Limb (tissue), 2 donors: ENCODE measurements at regions not wholly inside any gene's neighbourhood (a gene's known extent, or its start where the extent isn't known, plus 50 kb on each side); places are given as distances from the start of the nearest gene placed in this dataset.

Experiments used
- DNase-seq, 2 donors: peaks; one replicate each; pipeline ENCODE4 v3.0.0-alpha.2; 2016; ENCODE audit errors: extremely low spot score in 2 of 2

DNA sequence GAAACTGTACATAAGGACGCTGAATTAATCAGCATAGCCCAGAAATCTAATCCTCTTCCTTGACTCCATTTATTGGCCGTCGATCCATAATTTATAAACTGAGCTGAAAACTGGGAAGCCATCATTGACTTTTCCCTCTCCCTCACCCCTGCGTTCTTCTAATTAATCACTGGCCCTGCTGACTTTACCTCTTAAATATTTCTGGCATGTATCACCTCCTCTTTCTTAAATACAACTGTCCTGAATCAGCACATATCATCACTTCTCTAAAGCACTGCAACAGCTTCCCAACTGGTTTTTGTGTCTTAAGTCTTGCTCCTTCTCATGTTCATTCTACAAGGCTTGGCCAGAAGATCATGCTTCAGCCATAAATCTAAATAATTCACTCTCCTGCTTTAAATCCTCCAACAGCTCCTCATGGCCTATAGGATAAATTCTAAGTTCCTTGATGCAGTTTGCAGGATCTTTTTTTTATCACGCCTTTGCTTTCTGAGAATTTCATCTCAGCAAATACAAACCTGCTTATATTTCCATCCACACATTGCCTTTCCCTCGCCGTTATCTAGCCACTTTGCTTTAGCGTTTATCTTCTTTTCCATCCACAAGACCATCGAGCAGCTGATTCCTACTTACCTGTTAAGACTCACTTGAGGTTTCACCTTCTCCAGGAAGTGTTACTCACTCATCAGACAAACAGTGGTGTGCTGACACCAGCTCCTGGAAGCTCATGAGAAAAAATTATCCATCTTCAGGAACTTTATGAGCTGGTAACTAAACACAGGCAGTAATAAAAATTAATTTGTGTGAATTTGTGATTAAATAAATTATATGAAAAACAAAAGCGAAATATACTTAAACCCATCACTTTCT, 295.6 kb upstream of the FLRT2 start:
- no peak for DNase-seq

DNA sequence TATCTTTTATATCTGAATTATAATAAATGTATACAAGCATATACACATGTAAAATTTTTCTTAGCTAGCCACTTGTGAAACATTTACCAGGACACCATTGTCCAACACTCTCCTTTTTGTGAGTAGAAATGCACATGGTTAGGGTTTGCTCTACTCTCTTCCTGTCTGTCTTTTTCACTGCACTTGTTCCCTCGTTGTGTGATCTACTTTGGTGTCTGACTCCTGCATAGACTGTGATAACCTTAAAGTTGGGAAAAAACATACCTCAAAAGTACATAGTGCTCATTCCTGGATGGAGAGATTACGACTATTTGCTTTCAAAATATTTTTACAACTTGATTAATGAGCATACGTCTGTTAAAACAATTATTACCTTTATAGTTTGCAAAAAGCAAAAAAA, 294.1 kb upstream of the FLRT2 start:
- DNase-seq = no peak

DNA sequence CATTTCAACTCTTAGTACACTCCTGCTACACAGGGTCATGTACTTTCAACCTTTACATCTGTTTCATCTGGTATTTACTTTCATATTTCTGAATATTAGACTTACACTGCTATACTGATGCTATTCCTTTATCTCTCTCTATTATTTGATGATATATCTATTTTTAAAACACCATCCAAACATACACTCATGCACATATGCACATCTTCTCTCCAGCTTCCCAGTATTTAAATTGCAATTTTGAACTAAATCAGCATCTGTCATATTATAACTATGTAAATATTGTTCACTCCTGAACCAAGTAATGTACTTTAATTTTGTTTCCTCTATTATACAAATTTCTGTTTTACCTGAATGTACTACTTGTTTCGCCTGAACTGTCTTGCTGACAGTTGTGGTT, 293.6 kb upstream of the FLRT2 start:
- DNase-seq = no peak

DNA sequence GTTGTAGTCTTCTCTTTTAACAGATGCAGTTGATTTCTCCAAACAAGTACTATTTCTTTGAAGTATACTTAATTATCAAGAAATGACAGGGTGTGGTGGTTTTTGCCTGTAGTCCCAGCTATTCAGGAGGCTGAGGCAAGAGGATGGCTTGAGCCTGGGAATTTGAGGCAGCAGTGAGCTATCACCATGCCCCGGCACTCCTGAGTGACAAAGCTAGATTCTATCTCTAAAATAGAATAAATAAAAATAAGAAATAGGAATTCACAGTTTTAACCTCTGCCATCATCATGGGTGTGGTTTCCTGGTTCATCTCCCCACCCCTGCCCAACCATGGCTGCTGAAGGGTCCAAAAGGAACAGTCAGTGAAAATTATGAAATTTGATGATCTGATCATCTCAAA, 290.2 kb upstream of the FLRT2 start:
- no peak for DNase-seq

DNA sequence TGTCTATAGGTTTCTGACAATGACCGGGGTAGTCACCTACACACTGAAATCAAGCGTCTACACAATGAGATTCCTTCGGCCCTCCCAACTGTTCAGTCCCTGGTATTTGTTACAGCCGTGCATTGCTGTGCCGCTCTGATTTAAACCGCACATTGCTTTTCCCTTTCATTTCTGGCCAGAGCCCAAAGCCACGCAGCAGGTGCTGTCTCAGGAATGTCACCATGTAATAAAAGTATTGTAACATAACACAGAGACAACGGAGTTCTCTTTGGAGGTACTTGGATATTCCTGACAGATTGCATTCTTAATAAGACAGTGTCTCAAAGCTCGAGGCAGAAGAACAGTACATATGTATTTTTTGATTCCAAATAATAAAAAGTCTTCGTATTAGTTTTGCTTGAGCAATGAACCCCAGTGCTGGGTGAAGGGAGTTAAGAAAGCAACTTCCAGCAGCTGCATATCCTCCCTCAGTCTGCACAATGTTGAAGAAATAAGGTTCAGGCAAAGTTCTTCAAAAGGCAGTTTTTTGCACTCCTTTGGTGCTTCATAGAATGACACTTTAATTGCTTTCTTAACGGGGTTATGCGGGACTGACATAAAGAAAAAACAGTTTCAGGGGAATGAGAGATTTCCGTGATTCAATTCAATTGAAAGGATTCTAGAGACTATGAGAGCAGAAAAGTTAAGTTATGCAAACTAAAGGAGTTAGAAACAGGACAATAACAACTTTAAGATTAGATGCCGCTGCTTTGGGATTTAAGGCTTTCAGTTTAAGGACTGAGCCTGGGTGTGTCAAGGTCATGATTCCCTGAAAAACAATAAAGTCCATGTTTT, 288.7 kb upstream of the FLRT2 start:
- peak; percentile 38 to 57 for DNase-seq

DNA sequence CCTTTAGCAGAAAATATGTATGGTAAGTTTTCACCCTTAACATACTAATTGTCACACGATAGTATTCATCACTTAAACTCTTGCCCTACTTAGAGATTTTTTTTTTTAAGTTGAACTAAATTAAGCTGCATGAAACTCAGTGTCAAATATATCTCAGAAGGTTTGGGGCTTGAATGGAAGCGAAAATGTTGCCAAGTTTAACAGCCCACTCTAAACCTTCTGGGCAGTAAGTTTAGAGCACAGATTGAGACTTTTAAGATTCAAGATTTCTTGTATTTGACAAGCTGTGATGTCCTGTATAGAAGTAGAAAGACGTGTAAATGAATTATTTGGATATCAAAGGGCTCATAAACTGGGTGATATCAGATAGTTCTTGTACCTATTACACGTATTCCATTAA, 287.3 kb upstream of the FLRT2 start:
- no peak for DNase-seq

DNA sequence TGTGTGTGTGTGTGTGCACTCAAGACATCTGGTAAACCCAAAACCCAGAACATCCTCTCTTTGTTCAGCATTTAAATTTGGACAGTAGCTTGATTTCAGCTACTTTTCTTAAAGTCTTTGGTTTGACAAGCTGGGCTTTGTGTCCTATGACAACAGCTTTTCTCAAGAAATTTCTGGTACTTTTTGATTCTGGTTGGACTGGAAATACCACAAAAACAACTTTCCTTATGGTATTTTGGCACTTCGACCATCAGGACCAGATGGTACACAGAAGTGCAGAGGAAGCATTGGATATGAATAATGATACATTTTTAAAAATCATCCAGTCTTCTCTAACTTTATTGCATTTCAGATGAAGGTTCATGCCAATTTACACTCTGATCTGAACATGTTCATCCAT, 286.6 kb upstream of the FLRT2 start:
- DNase-seq = no peak

DNA sequence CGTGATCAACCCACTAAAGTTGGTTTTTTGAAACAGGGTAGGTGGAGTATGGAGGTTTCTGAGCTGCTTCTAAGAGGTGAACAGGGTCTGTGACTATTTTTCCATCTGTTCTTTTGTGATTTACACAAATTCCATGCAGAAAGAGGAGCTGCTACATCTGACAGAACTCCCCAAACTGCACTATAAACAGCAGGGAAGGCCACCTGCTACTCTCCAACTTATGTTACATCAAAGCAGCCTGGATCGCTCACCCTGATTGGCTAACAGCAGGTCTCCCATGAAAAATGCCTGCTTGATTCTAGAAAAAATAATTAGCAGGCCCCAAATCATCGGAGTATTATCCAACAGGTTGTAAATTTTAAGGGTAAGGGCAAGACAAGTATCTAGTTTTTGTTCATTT, 282.9 kb upstream of the FLRT2 start:
- no peak for DNase-seq

DNA sequence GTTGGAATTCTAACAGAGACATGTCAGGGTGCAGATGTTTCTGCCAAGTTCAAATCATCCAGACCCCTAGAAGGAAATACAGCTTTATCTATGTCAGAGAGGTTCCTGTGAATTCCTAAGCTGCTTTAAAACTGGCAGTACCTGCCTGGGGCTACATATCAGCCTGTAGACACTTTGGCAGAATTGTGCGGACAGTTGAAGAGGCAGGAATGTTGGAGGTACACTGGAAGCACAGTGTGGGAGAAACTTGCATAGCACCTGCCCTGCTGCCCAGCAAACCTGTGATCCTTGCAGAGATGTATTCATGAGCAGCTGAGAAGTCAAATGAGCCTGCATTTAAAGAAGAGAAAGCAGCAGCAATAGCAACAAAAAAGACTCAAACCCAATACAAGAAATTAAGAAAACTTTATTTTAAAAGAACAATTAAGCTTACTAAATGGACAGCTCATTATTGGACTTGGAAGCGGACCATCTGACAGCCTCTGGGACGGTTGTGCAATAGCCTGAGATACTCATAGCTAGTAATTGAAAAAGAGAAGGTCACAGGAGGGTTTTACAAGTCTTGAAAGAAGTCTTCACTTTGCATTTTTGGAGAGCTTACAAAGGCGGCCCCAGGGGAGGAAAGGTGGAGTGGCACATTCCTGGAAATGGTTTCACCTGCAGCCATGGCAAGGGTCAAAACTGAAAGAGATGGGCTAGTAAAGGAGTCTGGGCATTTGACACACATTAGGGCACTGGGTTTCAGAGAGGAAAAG, 280.9 kb upstream of the FLRT2 start:
- DNase-seq = no peak

DNA sequence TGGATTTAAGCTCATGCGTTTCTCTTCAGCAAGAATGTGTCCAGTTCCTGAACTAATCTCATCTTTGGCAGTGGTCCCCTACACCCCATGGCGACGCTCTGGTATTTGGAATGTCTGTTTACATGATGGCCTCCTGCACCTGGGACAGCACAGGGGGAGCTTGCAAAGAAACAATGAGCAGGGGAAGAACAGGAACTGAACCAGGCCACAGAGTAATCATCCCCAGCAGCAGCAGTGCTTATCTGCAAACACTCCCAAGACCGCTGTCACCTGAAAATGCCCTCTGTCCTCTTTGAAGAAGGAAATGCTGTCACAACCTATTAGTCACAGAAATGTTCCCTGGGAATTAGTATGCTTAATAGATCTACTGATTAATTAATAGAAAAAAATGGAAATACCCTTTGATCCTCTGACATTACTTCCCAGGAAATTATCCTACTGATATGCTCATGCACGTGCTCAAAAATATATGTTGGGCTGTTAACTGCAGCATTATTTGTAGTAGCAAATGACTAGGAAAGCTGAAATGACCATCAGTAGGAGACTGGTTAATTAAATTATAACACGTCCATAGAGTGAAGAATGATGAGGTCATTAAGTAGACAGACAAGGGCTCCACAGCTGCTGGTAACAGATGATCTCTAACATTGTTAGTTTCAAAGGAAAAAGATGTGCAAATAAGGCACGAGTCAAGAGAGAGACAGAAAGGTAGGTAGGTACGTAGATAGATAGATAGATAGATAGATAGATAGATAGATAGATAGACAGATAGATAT, 279.3 kb upstream of the FLRT2 start:
- DNase-seq = no peak

DNA sequence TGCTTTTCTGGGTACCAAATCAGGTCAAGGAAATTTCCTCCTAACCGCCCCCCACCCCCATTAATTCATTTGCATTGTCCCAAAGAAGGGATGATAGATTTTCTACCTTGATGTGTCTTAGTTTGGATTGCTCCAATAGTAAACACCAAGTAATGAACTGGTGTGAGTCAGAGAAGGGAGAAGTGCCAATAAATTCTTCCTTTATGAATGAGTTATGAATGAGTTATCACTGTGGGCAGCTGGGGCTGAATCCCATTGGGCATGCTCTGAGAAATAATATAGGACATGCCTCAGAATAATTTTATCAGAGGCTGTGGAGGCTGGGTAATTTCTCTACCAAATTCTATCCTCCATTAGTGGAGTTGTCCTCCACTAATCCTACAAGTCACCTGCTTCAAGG, 277.9 kb upstream of the FLRT2 start:
- no peak for DNase-seq

DNA sequence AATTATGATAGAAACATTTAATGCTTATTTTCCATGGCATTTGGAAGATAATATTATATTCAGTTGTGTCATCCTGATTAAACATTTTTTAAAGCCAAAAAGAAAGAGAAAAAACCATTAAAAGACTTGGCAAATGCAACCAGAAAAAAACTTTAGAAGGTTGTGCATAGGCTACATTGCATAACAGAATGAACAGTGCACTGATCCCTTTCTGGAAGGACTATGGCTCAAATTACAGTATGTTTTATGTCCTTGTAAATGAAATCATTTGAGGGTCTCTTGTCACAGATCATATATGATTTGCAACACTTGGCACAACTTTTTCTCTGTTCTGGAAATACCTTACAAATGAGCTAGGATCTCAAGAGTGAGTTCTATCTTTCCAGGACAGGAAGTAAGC, 275.2 kb upstream of the FLRT2 start:
- peak in 1 of 2 donors; percentile 24 for DNase-seq

DNA sequence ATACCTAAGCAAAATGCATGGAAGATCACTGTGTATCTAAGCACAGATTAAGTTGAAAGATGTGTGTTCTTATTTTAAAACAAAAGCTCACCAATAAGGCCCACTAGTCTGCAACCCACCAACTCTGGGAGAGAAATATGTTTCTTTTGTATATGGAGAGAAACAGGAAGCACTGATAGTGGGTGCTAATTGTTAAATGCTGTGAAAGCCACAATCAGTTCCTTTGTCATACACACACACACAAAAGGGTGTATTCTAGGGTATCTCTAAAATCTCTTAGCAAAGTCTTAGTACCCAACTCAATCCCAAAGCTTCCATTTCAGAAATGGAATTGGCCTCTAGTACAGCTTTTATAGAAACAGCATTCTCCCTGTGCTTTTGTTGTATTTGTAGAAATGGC, 272.7 kb upstream of the FLRT2 start:
- no peak for DNase-seq

DNA sequence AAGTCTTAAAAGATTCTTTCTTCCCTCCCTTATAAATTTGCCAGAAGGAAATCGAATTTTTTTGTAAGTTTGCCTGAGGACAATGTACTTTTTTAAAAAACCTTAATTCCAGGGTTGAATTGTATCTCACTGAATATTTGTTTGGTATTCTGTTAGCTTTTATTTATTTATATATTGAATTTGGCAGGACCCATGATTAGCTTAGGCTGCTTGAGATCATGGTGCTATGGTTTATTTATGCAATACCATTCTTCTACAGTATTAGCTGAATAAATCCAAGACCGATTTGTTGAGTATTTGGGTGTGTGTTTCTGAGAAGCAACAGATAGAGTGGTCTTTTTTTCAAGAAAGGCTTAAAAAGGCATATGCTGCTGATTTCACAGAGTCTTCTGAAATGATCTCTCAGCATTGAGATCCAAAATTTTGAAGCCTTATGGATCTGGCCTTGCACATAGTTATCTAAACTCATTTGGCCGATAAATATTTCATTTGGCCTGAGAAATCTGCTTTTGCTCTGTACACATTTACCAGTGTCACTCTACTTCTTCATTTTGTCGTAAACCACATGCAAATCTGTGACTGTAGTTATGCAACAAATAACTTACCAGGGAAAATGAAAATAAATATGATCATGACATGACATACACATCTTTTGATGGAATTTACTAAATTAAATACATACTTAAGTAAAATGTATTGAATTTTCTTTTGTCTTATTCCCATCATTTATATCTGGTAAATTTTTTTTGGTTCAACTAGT, 265.8 kb upstream of the FLRT2 start:
- no peak for DNase-seq

DNA sequence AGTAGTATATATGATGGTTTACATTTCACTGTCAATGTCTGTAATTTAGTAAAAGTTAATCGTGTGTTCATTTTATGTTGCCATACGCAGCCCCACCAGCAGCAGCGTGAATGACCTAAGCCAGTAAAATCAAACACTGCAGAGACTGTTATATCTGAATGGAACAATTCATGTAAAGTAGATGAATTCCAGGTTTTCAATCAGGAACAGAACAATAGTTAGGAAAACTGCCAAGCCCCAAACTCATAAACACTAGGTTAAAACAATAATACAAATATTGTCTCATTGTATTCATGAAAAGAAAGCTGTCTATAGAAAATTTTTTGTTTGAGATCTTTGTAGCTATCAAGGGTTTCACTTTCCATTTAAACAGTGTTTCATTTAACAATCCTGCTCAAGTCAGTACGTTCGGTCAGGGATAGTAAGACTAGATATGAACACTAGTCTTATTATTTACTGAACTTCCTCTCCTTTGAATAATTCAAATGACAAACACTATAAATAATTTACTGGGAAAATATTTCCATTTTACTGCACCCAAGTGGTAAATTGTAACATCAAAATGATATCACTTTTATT, 256.8 kb upstream of the FLRT2 start:
- peak in 1 of 2 donors; percentile 21 for DNase-seq

DNA sequence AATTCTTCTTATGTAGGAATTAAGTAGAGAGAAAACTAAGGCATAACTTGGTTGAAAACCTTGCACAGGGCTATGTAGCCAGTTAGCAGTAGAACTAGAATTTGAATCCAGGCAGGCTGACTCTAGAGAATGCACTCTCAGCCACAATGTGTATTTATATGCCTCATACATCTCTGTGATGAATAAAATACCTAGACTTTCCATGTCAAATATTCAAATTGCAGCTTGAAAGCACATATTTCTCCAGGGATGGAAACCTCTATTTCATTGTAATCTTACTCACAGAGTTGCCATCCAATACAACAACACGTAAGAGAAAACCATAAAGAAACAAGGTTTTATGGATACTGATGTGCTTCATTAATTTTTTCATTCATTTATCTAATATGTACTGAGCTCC, 256.0 kb upstream of the FLRT2 start:
- no peak for DNase-seq

DNA sequence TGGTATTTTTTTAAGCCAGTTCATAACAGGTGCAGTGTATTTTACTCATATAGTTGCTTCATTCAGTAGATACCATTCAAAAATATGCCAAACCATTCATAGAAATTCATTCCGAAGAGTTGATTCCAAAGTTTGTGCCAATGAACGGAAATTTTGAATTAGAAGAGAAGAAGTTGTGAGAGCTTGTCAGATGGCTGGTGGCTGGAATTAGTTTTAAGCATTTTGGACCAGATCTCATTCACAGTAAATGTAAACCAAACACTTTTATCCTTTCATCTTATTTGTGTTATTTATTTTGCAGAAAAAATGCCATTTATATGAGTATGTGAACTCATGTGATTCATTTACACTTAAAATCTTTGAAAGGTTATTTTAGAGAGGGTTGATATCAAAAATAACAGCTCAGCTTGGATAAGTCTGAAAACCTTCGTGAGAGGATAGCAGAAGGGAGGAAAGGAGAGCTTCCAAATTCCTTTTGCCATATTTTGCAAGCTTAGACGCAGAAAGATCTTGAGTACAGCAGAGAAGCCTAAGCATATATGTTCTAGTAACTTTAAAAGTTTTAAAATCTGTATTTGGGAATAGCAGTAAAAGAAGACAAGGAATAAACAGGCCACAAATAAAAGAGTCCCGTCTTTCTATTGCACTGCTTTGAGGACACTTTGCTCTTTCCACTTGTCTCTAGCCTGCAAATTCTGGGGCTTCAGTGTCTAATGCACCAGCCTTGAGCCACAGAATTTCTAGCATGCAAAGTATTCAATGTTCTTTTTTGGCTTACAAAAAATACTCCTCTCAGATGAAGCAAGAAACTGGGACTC, 253.6 kb upstream of the FLRT2 start:
- no peak for DNase-seq

DNA sequence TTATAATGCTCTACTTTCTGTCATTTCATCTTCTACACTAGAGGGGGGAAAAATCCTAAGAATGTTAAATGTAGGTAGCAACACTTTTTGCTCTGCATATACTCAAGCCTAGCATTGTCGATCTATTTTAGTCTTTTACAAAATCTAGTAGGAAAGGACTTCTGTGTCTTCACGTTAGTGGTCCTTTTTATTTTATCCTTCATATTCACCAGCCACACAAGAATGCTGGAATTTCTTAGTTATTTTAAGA, 253.0 kb upstream of the FLRT2 start:
- no peak for DNase-seq

DNA sequence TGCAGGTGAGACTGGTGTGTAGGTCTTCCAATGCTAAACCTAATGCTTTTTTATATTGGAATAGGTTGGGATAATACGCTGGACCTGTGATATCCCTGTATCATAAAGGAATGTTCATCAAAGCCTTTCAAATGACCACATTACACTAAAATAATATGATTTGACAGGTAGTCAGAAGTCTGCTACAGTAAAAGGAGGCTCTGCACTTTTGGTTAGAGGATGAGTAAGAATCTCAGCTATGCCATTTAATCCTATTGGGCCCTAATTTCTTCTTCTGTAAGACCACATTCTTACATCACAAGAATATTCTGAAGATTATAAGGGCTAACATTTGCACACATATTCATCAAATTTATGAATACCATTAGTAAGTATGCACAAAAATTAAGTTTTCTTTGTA, 250.5 kb upstream of the FLRT2 start:
- DNase-seq = no peak

DNA sequence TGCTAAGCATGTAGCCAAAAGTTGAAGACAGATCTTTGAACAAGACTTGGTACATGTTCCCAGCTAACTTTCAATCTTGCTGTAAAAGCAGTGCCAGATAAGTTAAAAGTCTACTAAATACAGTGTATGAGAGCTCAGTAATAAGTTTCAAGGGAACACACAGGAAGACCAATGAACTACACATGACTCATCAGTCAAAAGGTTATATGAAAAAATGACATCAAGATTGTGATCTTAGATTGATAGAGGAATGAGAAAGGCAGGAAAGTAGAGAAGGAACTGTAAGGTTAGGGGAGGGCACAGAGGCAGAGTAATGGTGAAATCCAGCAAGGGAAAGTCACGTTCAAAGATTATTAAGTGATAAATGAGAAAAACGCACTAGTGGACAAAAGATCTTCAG, 249.9 kb upstream of the FLRT2 start:
- DNase-seq = no peak
